Breast epithelium (tissue), 4 donors: ENCODE measurements at regions not wholly inside any gene's neighbourhood (a gene's known extent, or its start where the extent isn't known, plus 50 kb on each side); places are given as distances from the start of the nearest gene placed in this dataset.

Experiments used
- DNase-seq, 2 donors: peaks; one replicate each; pipeline ENCODE4 v3.0.0-alpha.2; 2019; ENCODE audit warnings: low spot score in 2 of 2
- H3K27ac ChIP-seq, 2 donors: fragments of 200-600 bp; sonication (generic) in 1 of 2; one replicate each; pipeline ENCODE4 v1.5.1; 2016 to 2019; ENCODE audit warnings: mild to moderate bottlenecking in 1 of 2
- H3K27me3 ChIP-seq, 2 donors: fragments of 200-600 bp; sonication (generic) in 1 of 2; one replicate each; pipeline versions ENCODE4 v1.5.1 to v1.6.0; 2017 to 2019; ENCODE audit warnings: control low read depth in 1 of 2, mild to moderate bottlenecking in 1 of 2
- H3K36me3 ChIP-seq: fragments of 200-600 bp; one replicate; pipeline ENCODE4 v1.5.1; 2019
- H3K4me1 ChIP-seq, 2 donors: fragments of 200-600 bp; sonication (generic); one replicate each; pipeline ENCODE4 v1.5.1; 2016 to 2019; ENCODE audit warnings: control low read depth in 1 of 2
- H3K4me3 ChIP-seq, 3 donors: fragments of 200-600 bp; sonication (generic); 1 replicate in 2 of 3; 2 replicates in 1 of 3; pipeline ENCODE4 v1.5.1; 2016 to 2019; ENCODE audit warnings: mild to moderate bottlenecking in 3 of 3, moderate library complexity in 2 of 3
- H3K9me3 ChIP-seq, 2 donors: fragments of 200-600 bp; sonication (generic) in 1 of 2; one replicate each; pipeline ENCODE4 v1.5.1; 2016 to 2019; ENCODE audit warnings: control low read depth in 1 of 2
- CTCF ChIP-seq, 3 donors: fragments of 450-650 bp; IDR thresholded peaks; one replicate each; pipeline ENCODE4 v1.5.1; 2016 to 2017; ENCODE audit warnings: antibody characterized with exemption in 3 of 3, mild to moderate bottlenecking in 3 of 3, moderate library complexity in 3 of 3
- POLR2A ChIP-seq: fragments of 450-650 bp; IDR thresholded peaks from one replicate; pipeline ENCODE4 v1.6.1; 2016; ENCODE audit warnings: antibody characterized with exemption, mild to moderate bottlenecking, moderate library complexity
- POLR2AphosphoS5 ChIP-seq, 3 donors: sonication (generic); formaldehyde crosslinking; IDR thresholded peaks; one replicate each; pipeline ENCODE4 v1.6.1; 2017; ENCODE audit warnings: antibody characterized with exemption in 3 of 3
- intact Hi-C: fragments of 100-400 bp; cut with DNase I; formaldehyde crosslinking; loops from one replicate; pipeline ENCODE4 v1.15.1; 2023; ENCODE audit warnings: low total_unique reads

GRCh38 chr3:110973263-110973895 lies 98.2 kb upstream of the NECTIN3 start:
- H3K9me3 ChIP-seq: peaks cover 9 to 10% of the 10 kb centered on the region in 2 donors
- no peak overlapping the region for H3K27ac ChIP-seq
- no peaks in the 10 kb centered on the region for H3K27me3 ChIP-seq
- TF ChIP-seq CTCF (IDR thresholded peaks at IDR 0.05) (no peak), POLR2A (no peak), POLR2AphosphoS5 (IDR thresholded peaks at IDR 0.05) (no peak)
- DNase-seq: no peak
- no peaks in the 10 kb centered on the region for H3K4me1 ChIP-seq
- H3K36me3 ChIP-seq: no peaks in the 10 kb centered on the region
- intact Hi-C loops: no loop called here
- no peak overlapping the region for H3K4me3 ChIP-seq

- no peak overlapping the region for H3K27ac ChIP-seq
- no peaks in the 10 kb centered on the region for H3K36me3 ChIP-seq
- no peaks in the 10 kb centered on the region for H3K4me1 ChIP-seq
- TF ChIP-seq POLR2AphosphoS5 (IDR thresholded peaks at IDR 0.05) (no peak), POLR2A (no peak), CTCF (IDR thresholded peaks at IDR 0.05) (no peak)
- H3K27me3 ChIP-seq: no peaks in the 10 kb centered on the region
- no peak for DNase-seq
- intact Hi-C loops: no loop called here
- H3K9me3 ChIP-seq: no peaks in the 10 kb centered on the region
- no peak overlapping the region for H3K4me3 ChIP-seq
Observed at GRCh38 chr3:110974902-110975301, 96.7 kb upstream of the NECTIN3 start.

- no peak for TF ChIP-seq POLR2AphosphoS5 (IDR thresholded peaks at IDR 0.05)
- no peak for TF ChIP-seq POLR2A
- TF ChIP-seq CTCF (IDR thresholded peaks at IDR 0.05): no peak
- Histone ChIP-seq H3K27ac (no peak overlapping the region), H3K27me3 (no peaks in the 10 kb centered on the region), H3K9me3 (peaks cover 0 to 9% of the 10 kb centered on the region in 2 donors), H3K4me1 (no peaks in the 10 kb centered on the region), H3K36me3 (no peaks in the 10 kb centered on the region), H3K4me3 (no peak overlapping the region)
- intact Hi-C loops: no loop called here
- DNase-seq: no peak
Observed at GRCh38 chr3:110984456-110985250, 87.0 kb upstream of the NECTIN3 start.

- H3K4me1 ChIP-seq: no peaks in the 10 kb centered on the region
- no peaks in the 10 kb centered on the region for H3K27me3 ChIP-seq
- no peaks in the 10 kb centered on the region for H3K36me3 ChIP-seq
- H3K4me3 ChIP-seq: no peak overlapping the region
- intact Hi-C loops: no loop called here
- TF ChIP-seq POLR2AphosphoS5 (IDR thresholded peaks at IDR 0.05): no peak
- no peak for TF ChIP-seq CTCF (IDR thresholded peaks at IDR 0.05)
- no peak for TF ChIP-seq POLR2A
- DNase-seq: no peak
- peaks cover 0 to 9% of the 10 kb centered on the region in 2 donors for H3K9me3 ChIP-seq
- no peak overlapping the region for H3K27ac ChIP-seq
Observed at GRCh38 chr3:110989446-110989845, 82.2 kb upstream of the NECTIN3 start.
